HFFc6 (cell line): ENCODE measurements at regions not wholly inside any gene's neighbourhood (a gene's known extent, or its start where the extent isn't known, plus 50 kb on each side); places are given as distances from the start of the nearest gene placed in this dataset.

Experiments
- DNase-seq: peaks from one replicate; pipeline ENCODE4 v3.0.0-alpha.2; 2018
- H3K27ac Mint-ChIP-seq: 2 replicates; pipeline ENCODE4 v1.8.0; 2020; ENCODE audit warnings: mild to moderate bottlenecking, mixed read lengths
- H3K27me3 Mint-ChIP-seq: 2 replicates; pipeline ENCODE4 v1.8.0; 2021; ENCODE audit warnings: mild to moderate bottlenecking, moderate library complexity, mixed read lengths; ENCODE audit not compliant: insufficient read depth
- H3K36me3 Mint-ChIP-seq: 2 replicates; pipeline ENCODE4 v1.8.0; 2021; ENCODE audit warnings: low read depth, mixed read lengths
- H3K4me1 Mint-ChIP-seq: 2 replicates; pipeline ENCODE4 v1.8.0; 2020; ENCODE audit warnings: low read depth, mixed read lengths
- H3K4me3 Mint-ChIP-seq: 2 replicates; pipeline ENCODE4 v1.8.0; 2020; ENCODE audit warnings: mild to moderate bottlenecking, moderate library complexity, mixed read lengths
- H3K9me3 Mint-ChIP-seq: 2 replicates; pipeline ENCODE4 v1.8.0; 2020; ENCODE audit warnings: mild to moderate bottlenecking, mixed read lengths
- TF ChIP-seq, protein P1 (sequence below): fragments of 200-600 bp; sonication (generic); IDR thresholded peaks from 2 replicates; pipeline ENCODE4 v1.5.0; 2021; ENCODE audit warnings: antibody characterized with exemption, mild to moderate bottlenecking

DNA sequence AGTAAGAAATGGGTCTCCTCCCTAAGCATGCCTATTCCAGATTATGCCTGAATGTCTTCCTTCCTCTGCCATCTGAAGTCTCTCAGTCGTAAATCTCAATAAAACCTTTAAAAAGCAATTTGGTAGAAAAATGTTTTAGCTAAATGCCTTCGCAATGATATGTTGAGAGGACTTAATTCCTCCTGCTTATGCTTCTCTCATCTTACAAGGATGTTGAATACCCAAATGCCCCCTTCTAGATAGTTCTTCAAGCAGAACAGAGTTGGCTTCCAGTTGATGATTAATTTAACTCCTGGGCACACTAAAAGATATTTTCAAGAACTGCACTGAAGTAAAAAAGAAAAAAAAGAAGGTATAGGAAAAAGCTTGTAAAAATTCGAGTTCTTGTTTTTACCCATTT, 275.0 kb upstream of the SPTLC3 start:
- Mint-ChIP-seq H3K27ac (no peak overlapping the region), H3K4me3 (no peak overlapping the region), H3K27me3 (no peaks in the 10 kb centered on the region; the same call in 1 of the 2 replicates), H3K4me1 (no peaks in the 10 kb centered on the region), H3K9me3 (peaks cover 51% of the 10 kb centered on the region), H3K36me3 (peaks cover 6% of the 10 kb centered on the region; the same call in 1 of the 2 replicates)
- TF ChIP-seq, protein P1, sequence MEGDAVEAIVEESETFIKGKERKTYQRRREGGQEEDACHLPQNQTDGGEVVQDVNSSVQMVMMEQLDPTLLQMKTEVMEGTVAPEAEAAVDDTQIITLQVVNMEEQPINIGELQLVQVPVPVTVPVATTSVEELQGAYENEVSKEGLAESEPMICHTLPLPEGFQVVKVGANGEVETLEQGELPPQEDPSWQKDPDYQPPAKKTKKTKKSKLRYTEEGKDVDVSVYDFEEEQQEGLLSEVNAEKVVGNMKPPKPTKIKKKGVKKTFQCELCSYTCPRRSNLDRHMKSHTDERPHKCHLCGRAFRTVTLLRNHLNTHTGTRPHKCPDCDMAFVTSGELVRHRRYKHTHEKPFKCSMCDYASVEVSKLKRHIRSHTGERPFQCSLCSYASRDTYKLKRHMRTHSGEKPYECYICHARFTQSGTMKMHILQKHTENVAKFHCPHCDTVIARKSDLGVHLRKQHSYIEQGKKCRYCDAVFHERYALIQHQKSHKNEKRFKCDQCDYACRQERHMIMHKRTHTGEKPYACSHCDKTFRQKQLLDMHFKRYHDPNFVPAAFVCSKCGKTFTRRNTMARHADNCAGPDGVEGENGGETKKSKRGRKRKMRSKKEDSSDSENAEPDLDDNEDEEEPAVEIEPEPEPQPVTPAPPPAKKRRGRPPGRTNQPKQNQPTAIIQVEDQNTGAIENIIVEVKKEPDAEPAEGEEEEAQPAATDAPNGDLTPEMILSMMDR, result no peak
- no peak for DNase-seq

DNA sequence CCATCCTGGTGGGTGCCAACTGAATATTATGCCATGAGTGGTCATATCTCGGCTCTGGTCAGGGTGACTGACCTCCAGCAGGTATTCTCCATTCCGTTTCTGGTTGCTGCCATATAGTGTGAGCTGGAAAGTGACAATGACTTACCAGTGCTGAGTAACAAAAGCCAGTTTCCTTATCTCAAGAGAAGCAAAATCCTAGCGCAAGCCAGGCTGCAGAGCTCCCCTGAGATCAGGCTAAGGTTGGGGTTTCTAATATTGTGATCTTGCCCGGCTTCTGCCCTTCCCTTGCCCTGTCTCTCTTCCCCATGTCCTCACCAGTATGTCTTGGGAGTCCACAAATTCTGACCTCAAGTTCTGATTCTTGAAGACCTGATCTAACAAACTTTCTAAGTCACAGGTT, 271.3 kb upstream of the SPTLC3 start:
- Mint-ChIP-seq H3K4me3 (no peak overlapping the region), H3K27me3 (no peaks in the 10 kb centered on the region; the same call in 1 of the 2 replicates), H3K9me3 (peaks cover 41% of the 10 kb centered on the region), H3K27ac (no peak overlapping the region), H3K36me3 (peaks cover 6% of the 10 kb centered on the region; the same call in 1 of the 2 replicates), H3K4me1 (no peaks in the 10 kb centered on the region)
- DNase-seq, result no peak
- TF ChIP-seq, protein P1, result no peak

DNA sequence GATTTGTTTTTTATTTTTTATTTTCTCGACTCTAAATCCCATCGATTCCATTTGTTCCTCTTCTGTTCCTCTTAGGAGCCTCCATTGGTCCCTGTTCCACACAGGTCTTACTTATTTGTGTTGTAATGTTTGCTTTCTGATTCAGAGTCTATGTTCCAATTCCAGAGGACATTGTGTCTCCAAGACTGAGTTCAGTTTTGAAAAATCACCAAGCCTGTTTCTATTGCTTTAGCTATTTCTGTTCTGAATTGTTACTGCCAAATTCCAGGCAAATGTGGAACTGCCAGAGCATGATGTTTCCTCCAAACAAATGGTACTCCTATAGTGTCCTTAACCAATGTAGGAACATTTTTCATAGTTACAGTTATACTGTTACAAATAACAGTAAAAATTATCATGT, 270.9 kb upstream of the SPTLC3 start:
- no peak overlapping the region for H3K4me3 Mint-ChIP-seq
- H3K27me3 Mint-ChIP-seq, result no peaks in the 10 kb centered on the region; the same call in 1 of the 2 replicates
- no peak for DNase-seq
- H3K4me1 Mint-ChIP-seq, result no peaks in the 10 kb centered on the region
- peaks cover 41% of the 10 kb centered on the region for H3K9me3 Mint-ChIP-seq
- H3K27ac Mint-ChIP-seq, result no peak overlapping the region
- H3K36me3 Mint-ChIP-seq, result peaks cover 6% of the 10 kb centered on the region; the same call in 1 of the 2 replicates
- TF ChIP-seq, protein P1, result no peak

DNA sequence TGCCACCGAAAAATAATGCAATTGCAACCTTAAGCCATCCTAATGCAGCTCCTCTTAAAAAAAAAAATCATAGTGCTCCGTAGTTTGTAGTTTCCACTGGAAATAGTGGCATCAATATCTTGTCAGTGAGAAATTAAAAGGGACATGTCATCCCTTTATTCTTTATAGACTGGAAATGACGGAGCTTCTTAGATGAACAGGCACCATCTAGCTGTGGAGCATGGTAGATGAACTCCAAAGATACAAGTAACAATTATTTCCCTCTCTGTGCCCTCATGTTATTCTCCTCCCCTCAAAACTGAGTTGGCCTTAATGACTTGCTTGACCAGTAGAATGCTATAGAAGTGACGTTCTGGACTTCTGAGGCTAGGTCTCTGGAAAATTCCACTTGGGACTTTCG, 268.1 kb upstream of the SPTLC3 start:
- H3K4me3 Mint-ChIP-seq, result no peak overlapping the region
- no peaks in the 10 kb centered on the region for H3K4me1 Mint-ChIP-seq

DNA sequence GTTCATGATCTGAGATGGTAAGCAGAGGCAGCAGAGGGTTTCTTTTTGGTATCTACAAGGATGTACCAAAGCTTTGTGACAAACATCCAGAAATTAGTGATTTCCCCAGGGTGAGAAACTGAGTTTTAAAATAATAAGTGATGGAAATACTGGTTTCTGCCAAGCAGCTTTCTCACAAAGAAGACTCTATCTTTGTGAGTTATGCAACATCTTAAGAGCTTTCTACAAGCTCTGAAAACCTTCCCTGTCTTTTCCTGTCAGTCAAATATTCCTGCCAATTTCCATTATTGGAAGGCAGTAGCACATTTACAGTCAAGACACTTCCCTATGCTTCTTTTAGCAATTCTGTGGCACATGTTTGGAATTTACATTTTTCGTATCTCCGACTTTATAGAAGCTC, 264.7 kb upstream of the SPTLC3 start:
- Mint-ChIP-seq H3K9me3 (peaks cover 33% of the 10 kb centered on the region), H3K4me3 (no peak overlapping the region), H3K27ac (no peak overlapping the region), H3K4me1 (no peaks in the 10 kb centered on the region), H3K27me3 (peaks cover 2% of the 10 kb centered on the region; the same call in 1 of the 2 replicates), H3K36me3 (no peaks in the 10 kb centered on the region; the same call in 1 of the 2 replicates)
- TF ChIP-seq, protein P1, result no peak
- DNase-seq, result no peak

More for the DNA sequence above, 268.1 kb upstream of the SPTLC3 start:
- Mint-ChIP-seq H3K27me3 (no peaks in the 10 kb centered on the region; the same call in 1 of the 2 replicates), H3K27ac (no peak overlapping the region), H3K36me3 (peaks cover 6% of the 10 kb centered on the region; the same call in 1 of the 2 replicates), H3K9me3 (peaks cover 26% of the 10 kb centered on the region)
- TF ChIP-seq, protein P1, result no peak
- no peak for DNase-seq
